Mesenteric fat pad (tissue), 1 donor: ENCODE measurements at regions not wholly inside any gene's neighbourhood (a gene's known extent, or its start where the extent isn't known, plus 50 kb on each side); places are given as distances from the start of the nearest gene placed in this dataset.

Experiments
- DNase-seq: peaks from one replicate; pipeline ENCODE4 v3.0.0-alpha.2; 2020; ENCODE audit warnings: low spot score
- donor health status: DM: yes; HTN: yes; CAD: no.

DNA sequence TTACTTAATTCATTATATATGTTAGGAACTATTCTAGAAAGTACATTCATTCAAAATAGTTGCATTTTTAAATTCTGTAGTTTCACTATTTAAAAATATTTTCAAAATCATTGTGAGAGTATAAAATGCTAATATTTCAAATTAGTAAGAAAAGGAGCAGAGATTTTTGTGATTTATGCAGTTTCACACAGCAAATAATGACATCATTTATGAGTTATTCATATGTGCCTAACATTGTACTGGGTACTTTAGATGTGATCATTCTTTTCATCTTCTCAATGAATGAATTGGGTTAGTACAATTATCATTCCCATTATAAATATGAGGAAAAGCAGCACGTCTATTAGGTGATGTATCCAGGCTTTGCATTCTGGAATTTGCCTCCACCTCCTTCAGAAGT lies 1451.0 kb upstream of the IGFBP7 start:
- no peak for DNase-seq

DNA sequence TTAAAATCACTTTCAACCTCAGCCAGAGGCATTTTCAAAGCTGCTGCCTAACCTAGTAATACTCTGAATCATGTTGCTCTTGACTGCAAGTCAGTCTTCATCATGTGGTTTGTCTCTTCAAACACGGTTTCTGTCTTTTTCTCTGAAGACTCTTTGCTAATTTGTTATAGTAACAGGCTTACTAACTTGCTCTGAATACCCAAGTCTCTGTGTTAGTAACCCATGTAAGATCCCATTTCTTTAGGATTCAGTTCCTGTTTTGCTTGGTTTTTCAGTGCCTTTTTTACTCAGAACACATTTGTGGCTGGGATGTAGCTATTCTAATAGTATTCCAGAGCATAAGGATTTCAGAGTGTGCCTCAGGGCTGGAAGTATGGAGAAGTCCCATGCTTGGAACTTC lies 1450.6 kb upstream of the IGFBP7 start:
- no peak for DNase-seq

DNA sequence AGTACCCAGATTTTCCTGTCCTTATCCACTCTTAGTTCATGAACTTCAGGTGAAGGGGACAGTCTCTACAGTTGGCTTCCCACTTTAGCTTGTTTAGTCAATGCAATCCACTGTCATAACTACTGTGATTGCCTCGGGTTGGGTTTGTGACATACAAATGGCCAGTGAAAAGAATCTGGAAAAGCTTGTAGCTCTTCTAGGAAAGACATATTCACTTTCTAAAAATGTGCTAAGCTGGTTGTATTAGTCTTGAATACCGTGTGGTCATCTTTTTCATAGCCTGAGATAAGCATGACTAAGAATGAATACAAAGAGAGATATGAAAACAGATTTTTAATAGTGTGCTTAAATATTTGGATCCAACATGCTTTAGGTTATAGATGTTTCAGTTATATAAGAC lies 1443.5 kb upstream of the IGFBP7 start:
- DNase-seq, result no peak

DNA sequence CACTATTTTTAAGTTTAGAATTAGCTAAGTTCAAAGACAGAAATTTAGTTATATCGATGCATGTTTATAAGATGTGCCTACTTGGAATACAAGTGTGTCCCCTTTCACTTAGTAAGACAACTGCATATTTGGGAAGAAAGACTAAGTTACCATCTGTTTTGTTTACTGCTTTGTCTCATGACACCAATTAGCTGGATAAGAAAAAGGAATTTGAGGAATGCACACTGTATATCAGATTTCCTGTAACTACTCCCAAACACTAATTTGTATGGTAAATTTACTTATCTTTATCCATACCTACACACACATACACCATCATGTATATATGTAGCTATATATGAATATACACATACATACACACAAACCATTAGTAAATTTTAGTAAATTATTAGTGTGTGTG lies 1442.8 kb upstream of the IGFBP7 start:
- no peak for DNase-seq

DNA sequence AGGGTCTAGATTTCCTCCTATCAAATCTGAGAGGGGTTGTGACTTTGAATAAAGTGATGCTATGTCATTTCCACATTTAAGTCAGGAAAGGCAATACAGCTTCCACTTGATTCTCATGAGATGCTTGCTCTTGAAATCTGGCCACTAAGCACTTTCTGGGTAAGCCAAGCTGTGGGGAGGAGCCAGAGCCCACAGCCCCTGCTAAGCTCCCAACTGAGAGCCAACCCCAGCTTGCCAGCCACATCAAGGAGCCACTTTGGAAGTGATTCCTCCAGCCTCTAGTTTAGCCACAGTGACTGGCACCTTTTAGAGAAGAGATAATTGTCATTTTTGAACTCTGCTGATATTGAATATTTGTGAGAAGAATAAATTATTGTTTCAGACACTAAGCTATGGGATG lies 1441.5 kb upstream of the IGFBP7 start:
- DNase-seq, result no peak

DNA sequence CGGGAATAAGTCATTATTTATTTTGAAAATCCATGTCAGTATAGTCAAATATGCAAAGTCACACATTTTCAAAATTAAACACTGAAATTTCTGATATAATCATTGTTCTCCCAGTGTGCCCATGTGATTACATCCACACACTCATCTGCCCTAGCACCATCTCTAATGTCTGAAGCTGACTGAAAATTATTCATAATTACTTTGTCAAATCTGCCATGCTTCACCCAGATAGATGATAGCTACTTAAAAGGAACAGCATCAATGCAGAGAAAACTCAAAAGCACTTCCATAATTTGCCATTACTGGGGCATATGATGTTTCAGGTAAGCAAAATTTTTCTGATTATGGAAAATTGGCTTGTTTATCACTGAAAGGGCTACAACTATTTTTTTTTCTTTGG lies 1433.3 kb upstream of the IGFBP7 start:
- DNase-seq, result no peak

DNA sequence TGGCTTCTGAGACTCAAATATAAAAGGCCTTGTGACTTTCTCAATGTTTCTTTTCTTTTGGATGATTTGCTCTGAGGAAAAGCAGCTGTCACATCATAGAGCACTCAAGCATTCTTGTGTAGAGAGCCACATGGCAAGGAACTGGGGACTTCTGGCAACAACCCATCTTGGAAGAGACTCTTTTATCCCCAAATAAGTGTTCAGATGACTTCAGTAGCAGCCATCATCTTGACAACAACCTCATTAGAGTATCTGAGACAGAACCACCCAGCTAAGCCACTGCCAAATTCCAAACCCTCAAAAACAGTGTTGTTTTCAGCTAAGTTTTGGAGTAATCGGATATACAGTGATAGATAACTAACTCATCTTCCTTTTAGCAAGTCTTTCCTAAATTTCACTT lies 1431.7 kb upstream of the IGFBP7 start:
- DNase-seq, result no peak

DNA sequence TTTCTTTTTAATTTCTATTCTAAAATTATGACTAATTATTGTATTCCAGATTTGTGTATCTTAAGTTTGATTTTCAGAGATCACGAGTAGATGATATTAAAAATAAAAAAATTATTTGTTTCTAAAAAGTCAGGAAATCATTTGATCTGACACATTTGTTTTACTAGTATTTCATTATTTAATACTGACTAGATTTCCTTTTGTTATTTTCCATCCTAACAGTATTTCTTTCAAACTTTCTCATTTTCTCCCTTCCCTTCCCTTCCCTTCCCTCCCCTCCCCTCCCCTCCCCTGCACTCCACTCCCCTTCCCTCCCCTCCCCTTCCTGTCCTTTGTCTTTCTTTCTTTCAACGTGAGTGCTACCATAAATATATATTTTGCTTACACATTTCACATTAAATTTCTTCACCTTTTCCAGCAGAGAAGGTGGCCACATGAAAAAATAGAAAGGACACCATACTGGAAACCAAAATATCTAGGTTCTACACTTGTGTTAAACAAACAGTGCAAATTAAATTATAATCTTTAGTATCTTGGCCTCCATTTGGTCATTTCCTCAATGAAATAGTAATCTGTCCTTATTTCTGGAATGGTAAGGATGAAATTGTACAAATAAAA lies 1412.7 kb upstream of the IGFBP7 start:
- DNase-seq, result no peak

DNA sequence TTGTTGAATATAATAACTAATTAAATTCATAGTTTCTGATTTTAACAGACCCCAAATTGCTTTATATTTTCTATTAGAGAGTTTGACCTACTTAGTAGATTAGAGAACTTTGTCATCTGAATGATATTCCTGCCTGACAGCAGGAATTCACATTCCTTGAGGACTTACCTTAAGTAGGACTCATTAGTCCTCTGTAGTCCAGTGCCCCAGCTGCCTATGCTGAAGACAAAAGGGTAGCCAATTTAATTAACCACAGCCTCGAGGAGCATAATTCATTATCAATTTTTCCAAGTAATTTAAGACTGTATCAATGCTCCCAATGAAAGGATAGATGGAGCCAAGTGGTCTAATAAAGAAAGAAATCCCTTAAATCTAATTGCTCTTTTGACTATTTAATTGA lies 1405.0 kb upstream of the IGFBP7 start:
- no peak for DNase-seq

DNA sequence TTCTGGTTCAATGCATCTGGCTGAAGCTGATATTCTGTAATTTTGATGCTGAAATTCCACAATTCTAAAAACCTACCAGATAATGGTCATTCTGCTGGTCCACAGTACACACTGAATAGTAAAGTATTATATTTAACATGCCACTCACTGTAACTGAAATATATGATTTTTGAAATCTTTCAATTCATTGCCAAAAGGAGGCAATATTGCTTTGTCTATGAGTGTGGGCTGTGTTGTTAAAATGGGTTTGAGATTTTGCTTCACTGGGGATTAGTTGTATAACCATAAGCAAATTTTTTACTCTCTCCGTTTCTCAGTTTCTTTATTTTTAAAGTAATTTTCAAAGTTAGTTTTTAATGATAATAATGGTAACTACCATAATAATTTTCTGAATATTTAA lies 1404.1 kb upstream of the IGFBP7 start:
- DNase-seq, result no peak

DNA sequence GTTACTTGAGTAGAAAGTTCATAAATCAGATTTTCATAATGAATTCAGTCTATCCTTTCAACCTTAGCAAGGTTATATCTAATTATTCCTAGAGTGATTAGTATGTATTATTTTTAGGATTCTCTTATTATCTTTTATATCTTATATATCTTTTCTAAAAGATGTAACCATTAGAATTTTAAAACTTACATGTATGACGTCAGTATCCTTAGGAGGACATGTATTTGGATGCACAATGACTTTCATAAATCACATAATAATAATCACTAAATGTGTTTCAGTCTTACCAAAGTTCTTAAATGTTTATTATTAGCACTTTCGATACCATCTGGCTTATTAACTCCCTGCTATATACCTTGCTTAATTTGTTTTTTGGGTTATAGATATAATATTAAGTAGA lies 1400.5 kb upstream of the IGFBP7 start:
- DNase-seq, result no peak

DNA sequence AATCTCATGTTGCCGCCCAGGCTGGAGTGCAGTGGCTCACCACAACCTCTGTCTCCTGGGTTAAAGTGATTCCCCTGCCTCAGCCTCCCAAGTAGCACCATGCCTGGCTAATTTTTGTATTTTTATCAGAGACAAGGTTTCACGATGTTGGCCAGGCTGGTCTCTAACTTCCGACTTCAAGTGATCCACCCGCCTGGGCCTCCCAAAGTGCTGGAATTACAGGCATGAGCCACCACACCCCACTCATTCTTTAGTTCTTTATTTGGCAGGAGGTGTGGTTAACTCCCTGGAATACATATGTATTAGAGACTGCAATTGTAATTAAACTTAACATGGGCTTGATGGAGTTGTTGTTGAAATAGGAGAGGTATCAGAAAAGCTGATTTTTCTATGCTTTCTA lies 1396.9 kb upstream of the IGFBP7 start:
- no peak for DNase-seq

DNA sequence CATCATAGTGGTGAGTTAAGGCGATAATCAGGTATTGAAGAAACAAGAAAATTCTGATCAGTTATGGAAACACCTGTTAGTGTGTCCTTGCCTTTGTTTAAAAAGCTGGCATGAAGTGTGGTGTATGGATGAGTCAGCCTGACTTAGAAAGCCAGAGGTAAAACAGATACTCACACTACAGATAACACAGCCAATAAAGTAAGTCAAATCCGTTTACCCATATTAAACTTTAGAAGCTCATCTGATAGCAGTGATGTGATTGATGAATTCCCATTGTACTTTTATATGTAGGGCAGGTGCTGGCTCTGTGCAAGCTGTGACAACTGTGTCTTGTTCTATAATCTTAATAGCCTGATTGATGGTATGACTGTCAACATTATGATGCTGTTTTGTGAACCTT lies 1392.7 kb upstream of the IGFBP7 start:
- DNase-seq, result no peak

DNA sequence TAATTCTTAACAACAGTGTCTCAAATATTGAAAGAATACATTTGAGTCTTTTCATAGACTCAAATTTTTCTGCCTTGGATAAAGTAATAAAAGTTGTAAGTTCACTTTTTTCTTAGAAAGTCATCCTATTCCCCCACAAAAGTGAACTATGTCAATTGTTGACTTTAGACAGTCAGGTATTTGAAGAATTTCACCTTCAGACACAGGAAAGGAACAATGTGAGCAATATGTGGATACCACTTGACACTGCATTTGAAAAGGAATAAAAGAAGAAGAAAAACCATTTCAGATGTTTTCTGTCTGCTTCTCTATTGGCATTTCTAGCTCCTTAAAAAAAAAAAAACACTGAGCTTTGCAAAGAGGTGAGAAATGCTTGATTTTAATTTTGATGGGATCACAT lies 1389.0 kb upstream of the IGFBP7 start:
- no peak for DNase-seq

DNA sequence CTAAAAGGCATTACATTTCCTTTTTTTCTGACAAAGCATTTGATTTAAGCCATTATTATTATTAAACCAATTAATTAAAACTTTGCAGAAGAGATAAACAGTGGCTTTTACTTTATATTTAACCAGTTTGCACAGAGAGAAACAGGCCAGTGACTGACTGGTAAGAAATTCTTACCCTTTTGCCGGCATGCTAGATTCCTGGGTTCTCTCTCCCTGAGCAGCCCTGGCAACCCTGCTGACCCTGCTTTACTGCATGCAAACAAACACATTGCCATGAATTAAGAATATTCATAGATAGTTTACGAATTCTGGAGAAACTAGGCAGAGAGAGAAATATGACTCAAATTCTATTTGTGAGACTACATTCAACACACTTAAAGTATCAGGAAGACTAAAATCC lies 1381.4 kb upstream of the IGFBP7 start:
- no peak for DNase-seq

DNA sequence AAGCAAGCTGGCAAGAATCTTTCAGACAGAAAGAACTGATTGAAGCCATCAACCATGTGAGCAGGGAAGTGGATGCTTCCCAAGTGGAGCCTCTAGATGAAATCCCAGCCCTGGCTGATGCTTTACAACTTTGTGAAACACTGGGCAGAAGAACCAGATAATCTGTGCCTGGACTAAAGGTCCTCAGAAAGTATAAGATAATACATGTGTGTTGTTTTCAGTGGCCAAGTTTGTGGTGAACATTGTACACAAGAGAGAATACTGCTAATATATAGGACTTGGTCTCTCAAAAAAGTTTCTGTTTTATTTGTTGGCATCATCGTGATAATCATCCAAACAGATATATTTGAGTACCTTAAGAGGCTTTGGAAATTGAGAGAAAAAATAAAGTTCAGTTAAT lies 1367.8 kb upstream of the IGFBP7 start:
- no peak for DNase-seq

DNA sequence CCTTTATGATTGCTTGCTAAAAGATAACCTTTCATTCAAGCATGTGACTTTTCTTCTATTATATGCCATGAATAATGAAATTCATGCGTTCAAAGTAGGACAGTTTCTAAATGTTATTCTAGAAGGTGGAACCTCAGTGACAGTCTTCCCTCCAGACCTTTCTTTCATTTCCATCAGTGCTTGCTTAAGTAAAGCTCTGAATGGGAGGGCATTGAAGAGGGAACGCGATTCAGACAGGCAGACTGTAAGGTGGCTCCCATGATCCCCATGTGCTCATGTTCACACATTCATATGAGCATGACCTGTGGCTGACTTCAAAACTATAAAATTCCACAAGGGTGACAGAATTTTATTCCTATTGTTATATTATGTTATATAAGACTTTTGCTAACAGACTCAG lies 1367.3 kb upstream of the IGFBP7 start:
- no peak for DNase-seq

DNA sequence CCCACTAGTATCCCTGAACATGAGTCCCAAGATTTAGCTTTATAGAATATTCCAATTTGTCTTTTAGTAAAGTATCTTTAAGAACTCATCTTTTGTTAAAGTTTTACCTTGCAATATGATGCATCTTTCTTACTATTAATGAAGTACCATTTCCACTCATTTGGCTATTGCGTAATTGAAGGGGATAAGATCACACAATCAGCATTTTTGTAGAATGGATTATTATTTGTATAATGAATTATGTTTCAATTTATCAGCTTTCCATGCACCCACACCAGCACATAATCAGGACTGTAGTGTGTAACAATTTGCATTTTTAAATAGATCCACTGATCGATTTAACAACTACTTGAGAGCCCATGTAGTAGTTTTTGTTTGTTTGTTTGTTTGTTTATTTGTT lies 1364.9 kb upstream of the IGFBP7 start:
- no peak for DNase-seq

DNA sequence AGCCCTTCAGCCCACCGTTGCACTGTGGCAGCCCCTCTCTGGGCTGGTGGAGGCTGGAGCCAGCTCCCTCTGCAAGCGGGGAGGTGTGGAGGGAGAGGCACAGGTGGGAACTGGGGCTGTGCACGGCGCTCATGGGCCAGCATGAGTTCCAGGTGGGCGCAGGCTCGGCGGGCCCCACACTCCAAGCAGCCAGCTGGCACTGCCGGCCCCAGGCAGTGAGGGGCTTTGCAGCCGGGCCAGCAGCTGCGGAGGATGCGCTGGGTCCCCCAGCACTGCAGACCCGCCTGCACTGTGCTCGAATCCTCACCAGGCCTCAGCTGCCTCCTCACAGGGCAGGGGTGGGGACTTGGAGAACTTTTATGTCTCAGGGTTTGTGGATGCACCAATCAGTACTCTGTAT lies 1354.8 kb upstream of the IGFBP7 start:
- DNase-seq, result no peak

DNA sequence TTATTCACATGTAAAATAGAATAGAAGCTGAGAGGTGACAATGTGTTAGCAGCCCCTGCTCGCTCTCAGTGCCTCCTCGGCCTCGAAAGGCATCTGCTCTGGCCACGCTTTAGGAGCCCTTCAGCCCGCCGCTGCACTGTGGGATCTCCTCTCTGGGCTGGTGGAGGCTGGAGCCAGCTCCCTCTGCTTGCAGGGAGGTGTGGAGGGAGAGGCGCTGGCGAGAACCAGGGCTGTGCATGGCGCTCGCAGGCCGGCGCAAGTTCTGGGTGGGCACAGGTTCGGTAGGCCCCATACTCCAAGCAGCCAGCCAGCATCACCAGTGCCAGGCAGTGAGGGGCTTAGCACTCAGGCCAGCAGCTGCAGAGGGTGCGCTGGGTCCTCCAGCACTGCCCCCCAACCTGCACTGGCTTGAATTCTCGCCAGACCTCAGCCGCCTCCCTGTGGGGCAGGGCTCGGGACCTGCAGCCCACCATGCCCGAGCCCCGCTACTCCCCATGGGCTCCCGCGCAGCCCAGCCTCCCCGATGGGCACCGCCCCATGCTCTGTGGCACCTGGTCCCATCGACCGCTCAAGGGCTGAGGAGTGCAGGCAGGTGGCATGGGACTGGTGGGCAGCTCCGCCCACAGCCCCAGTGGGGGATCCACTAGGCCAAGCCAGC lies 1346.7 kb upstream of the IGFBP7 start:
- no peak for DNase-seq

DNA sequence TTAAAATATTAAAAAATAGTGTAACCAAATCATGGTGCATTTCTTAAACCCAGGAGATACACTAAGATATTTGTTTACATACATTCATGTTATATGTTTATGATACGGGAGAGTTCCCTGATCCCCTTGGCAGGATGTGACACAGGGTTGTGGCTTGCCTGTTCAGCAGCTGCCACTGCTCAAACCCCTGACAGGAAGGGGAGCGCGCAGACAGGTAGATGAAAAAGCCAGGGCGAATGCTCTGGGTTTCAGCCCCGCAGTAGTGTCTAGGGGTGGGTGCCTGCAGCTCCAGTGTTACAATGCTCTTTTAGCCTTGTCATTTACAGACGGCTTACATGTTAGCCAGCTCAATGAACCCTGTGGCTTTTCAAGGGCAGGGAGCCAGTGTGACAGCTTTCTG lies 1343.8 kb upstream of the IGFBP7 start:
- no peak for DNase-seq

DNA sequence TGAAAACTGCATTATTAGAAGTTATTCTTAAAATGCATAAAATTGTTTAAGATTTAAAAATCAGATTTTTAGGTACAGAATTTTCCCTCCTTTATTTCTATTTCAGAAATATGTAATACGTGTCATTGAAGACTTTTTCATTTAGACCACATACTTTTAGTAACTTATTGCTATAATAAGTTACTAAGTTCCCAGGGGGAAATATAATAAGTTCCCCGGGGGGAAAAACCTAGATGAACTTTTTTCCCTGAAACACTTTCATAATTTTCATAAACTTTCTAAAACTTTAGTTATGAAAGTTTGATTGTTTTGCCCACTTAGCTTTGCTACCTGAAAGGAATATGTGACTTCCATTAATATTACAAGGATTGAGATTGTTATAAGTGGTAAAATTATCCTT lies 1341.5 kb upstream of the IGFBP7 start:
- no peak for DNase-seq

DNA sequence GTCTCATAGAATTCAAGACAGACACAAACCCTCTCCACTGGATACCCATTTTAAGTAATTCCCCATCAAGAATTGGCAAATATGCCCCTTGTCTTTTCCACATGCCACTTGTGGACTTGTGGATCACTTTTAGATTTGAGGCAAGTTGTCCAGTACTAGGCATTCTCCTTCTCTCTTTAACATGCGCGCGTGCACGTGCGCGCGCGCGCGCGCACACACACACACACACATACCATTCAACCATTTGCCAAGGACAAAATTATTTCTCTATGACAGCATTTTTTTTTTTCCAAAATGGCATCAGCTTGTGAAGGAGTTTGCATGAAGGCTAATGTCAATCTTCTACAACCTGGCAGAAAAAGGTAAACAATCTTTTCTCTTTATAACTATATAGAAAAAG lies 1325.7 kb upstream of the IGFBP7 start:
- DNase-seq, result no peak

DNA sequence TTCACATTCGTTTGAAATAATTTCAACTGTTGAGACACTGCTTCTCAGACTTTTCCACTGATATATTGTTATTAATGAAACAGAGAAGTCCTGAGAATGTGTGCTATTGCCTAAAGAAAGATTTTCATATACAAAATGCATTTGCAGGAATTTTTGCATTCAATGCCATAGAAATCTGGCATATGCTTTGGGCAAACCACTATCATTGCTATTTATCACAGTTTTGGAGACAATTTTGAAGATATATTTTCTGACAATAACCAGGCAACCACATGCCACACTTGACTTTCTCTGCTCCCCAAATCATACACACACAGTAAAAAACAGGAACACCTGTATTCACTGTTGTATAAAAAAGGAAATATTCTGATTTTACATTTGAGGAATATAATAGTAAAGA lies 1303.7 kb upstream of the IGFBP7 start:
- no peak for DNase-seq
